HCT116 (cell line): ENCODE measurements at regions not wholly inside any gene's neighbourhood (a gene's known extent, or its start where the extent isn't known, plus 50 kb on each side); places are given as distances from the start of the nearest gene placed in this dataset.

Source experiments
- ATAC-seq: fragments of 200-7000 bp; cut with Tn5 transposase; 2 replicates; pipeline ENCODE4 v1.9.1; 2020; ENCODE audit warnings: mild to moderate bottlenecking, moderate library complexity
- BruUV-seq: library from RNA; stranded (reverse); fragments of 400-500 nt; replicated peaks from 2 replicates; lab custom pipeline; 2021; lab: Mats Ljungman, UMichigan
- CTCF ChIA-PET: fragments of 300-600 bp; sonication (Branson Sonifier 250); formaldehyde crosslinking; loops from one replicate; lab custom pipeline; 2021; ENCODE audit warnings: antibody characterized with exemption; lab: Charles Lee
- POLR2A ChIA-PET: fragments of 300-600, 350-600 bp; sonication (Branson Sonifier 250); formaldehyde crosslinking; loops from one replicate; lab custom pipeline; 2021; ENCODE audit warnings: antibody characterized with exemption; lab: Charles Lee
- RAD21 ChIA-PET, 2 experiments: fragments of 300-600 bp; sonication (Branson Sonifier 250); formaldehyde crosslinking; loops; one replicate each; lab custom pipeline; 2023; ENCODE audit warnings: low total read pairs in 2 of 2; ENCODE audit not compliant: uncharacterized antibody in 2 of 2, unreplicated experiment in 2 of 2, low non-redundant PET in 1 of 2; lab: Charles Lee
- DNase-seq: peaks from one replicate; pipeline ENCODE4 v3.0.0-alpha.2; 2010; ENCODE audit warnings: low read depth, low spot score
- H2AFZ ChIP-seq: fragments of 200-600 bp; shearing (Covaris generic), sonication (generic); 2 replicates; pipeline ENCODE4 v1.6.1; 2017; ENCODE audit warnings: low read depth, mixed run types, mixed read lengths, antibody characterized with exemption, low read length; ENCODE audit not compliant: poor library complexity, severe bottlenecking
- H3K27ac ChIP-seq: 2 replicates; pipeline ENCODE4 v1.5.1; 2012; ENCODE audit warnings: low read depth, low read length
- H3K27me3 ChIP-seq: fragments of 200-600 bp; sonication (generic); 2 replicates; pipeline ENCODE4 v1.6.1; 2016; ENCODE audit warnings: mixed run types, low read length, mixed read lengths; ENCODE audit not compliant: insufficient read depth
- H3K36me3 ChIP-seq, 2 experiments: fragments of 200-500 bp in 1 of 2; fragments of 200-600 bp in 1 of 2; sonication (Bioruptor generic) in 1 of 2; sonication (generic) in 1 of 2; 2 replicates each; pipeline versions ENCODE4 v1.5.1 to v1.6.1; 2014 to 2016; ENCODE audit warnings: low read length in 2 of 2, inconsistent platforms in 1 of 2, mixed read lengths in 1 of 2, mixed run types in 1 of 2; ENCODE audit not compliant: insufficient read depth in 2 of 2, control insufficient read depth in 1 of 2
- H3K4me1 ChIP-seq, 2 experiments: fragments of 200-600 bp in 1 of 2; sonication (generic) in 1 of 2; 2 replicates each; pipeline versions ENCODE4 v1.5.1 to v1.6.1; 2012 to 2017; ENCODE audit warnings: low read length in 2 of 2, inconsistent platforms in 1 of 2, mild to moderate bottlenecking in 1 of 2, mixed read lengths in 1 of 2, mixed run types in 1 of 2, moderate library complexity in 1 of 2; ENCODE audit not compliant: insufficient read depth in 2 of 2, control insufficient read depth in 1 of 2
- H3K4me2 ChIP-seq: fragments of 200-600 bp; sonication (generic); 2 replicates; pipeline ENCODE4 v1.6.1; 2017; ENCODE audit warnings: mixed run types, low read length, mixed read lengths
- H3K4me3 ChIP-seq, 2 experiments: fragments of 200-600 bp in 1 of 2; sonication (generic) in 1 of 2; replicated peaks in 1 of 2; 2 replicates each; pipeline ENCODE4 v1.5.1; 2011 to 2016; ENCODE audit warnings: low read length in 2 of 2, control low read depth in 1 of 2, low read depth in 1 of 2, mild to moderate bottlenecking in 1 of 2, mixed read lengths in 1 of 2, mixed run types in 1 of 2
- H3K79me2 ChIP-seq: fragments of 200-600 bp; sonication (generic); 2 replicates; pipeline ENCODE4 v1.6.1; 2017; ENCODE audit warnings: mild to moderate bottlenecking, mixed run types, low read length, moderate library complexity, mixed read lengths; ENCODE audit not compliant: insufficient read depth
- H3K9ac ChIP-seq: fragments of 200-600 bp; sonication (generic); 2 replicates; pipeline ENCODE4 v1.6.1; 2016; ENCODE audit warnings: low read length, mixed read lengths
- H3K9me2 ChIP-seq: fragments of 200-600 bp; sonication (generic), shearing (Covaris generic); 2 replicates; pipeline ENCODE4 v1.6.1; 2017; ENCODE audit warnings: mixed run types, mild to moderate bottlenecking, moderate library complexity; ENCODE audit not compliant: insufficient read depth
- H3K9me3 ChIP-seq, 2 experiments: fragments of 200-500 bp in 1 of 2; fragments of 200-600 bp in 1 of 2; sonication (Bioruptor generic) in 1 of 2; sonication (generic) in 1 of 2; 2 replicates each; pipeline ENCODE4 v1.6.1; 2014 to 2017; ENCODE audit warnings: low read length in 2 of 2, mixed read lengths in 2 of 2, inconsistent platforms in 1 of 2, low read depth in 1 of 2, mild to moderate bottlenecking in 1 of 2, mixed run types in 1 of 2, moderate library complexity in 1 of 2; ENCODE audit not compliant: control insufficient read depth in 1 of 2, insufficient read depth in 1 of 2
- H4K20me1 ChIP-seq: fragments of 200-600 bp; sonication (generic), shearing (Covaris generic); 2 replicates; pipeline ENCODE4 v1.6.1; 2017; ENCODE audit warnings: mixed run types, mild to moderate bottlenecking, moderate library complexity; ENCODE audit not compliant: insufficient read depth
- ATF3 ChIP-seq: IDR thresholded peaks from 2 replicates; pipeline ENCODE4 v1.6.1; 2012
- CBX3 ChIP-seq: IDR thresholded peaks from 2 replicates; pipeline ENCODE4 v1.6.1; 2012; ENCODE audit warnings: low read depth
- CEBPB ChIP-seq: IDR thresholded peaks from 2 replicates; pipeline ENCODE4 v1.6.1; 2012; ENCODE audit warnings: low read depth
- ELF1 ChIP-seq: IDR thresholded peaks from 2 replicates; pipeline ENCODE4 v1.6.1; 2012; ENCODE audit warnings: low read depth, borderline replicate concordance
- EZH2 ChIP-seq: fragments of 200-600 bp; sonication (generic); IDR thresholded peaks from 2 replicates; pipeline ENCODE4 v1.6.1; 2017; ENCODE audit warnings: antibody characterized with exemption, mixed run types
- FOSL1 ChIP-seq: IDR thresholded peaks from 2 replicates; pipeline ENCODE4 v1.6.1; 2012; ENCODE audit warnings: low read depth
- JUND ChIP-seq: IDR thresholded peaks from 2 replicates; pipeline ENCODE4 v1.6.1; 2012
- POLR2A ChIP-seq: IDR thresholded peaks from 2 replicates; pipeline ENCODE4 v1.7.0; 2011; ENCODE audit warnings: borderline replicate concordance; ENCODE audit not compliant: insufficient read depth, insufficient read length; ENCODE audit errors: extremely low read depth
- POLR2AphosphoS5 ChIP-seq: IDR thresholded peaks from 2 replicates; pipeline ENCODE4 v1.6.1; 2011; ENCODE audit warnings: mild to moderate bottlenecking, low read depth, low read length, moderate library complexity
- RAD21 ChIP-seq: IDR thresholded peaks from 2 replicates; pipeline ENCODE4 v1.6.1; 2012; ENCODE audit warnings: low read depth, mild to moderate bottlenecking
- SIN3A ChIP-seq: IDR thresholded peaks from 2 replicates; pipeline ENCODE4 v1.6.1; 2012; ENCODE audit warnings: low read depth
- SRF ChIP-seq: IDR thresholded peaks from 2 replicates; pipeline ENCODE4 v1.6.1; 2012; ENCODE audit warnings: low read depth
- TCF7L2 ChIP-seq: IDR thresholded peaks from 2 replicates; pipeline ENCODE4 v1.7.0; 2011; ENCODE audit warnings: borderline replicate concordance, inconsistent platforms; ENCODE audit not compliant: insufficient read depth, insufficient read length; ENCODE audit errors: extremely low read depth
- YY1 ChIP-seq: IDR thresholded peaks from 2 replicates; pipeline ENCODE4 v1.6.1; 2011; ENCODE audit warnings: low read length, low read depth, moderate library complexity, mild to moderate bottlenecking; ENCODE audit not compliant: insufficient replicate concordance; ENCODE audit errors: extremely low read depth
- ZFX ChIP-seq: fragments of 450-650 bp; IDR thresholded peaks from 2 replicates; pipeline ENCODE4 v1.6.1; 2017
- ZNF274 ChIP-seq: fragments of 200-500 bp; sonication (Bioruptor generic); IDR thresholded peaks from 2 replicates; pipeline ENCODE4 v1.6.1; 2014; ENCODE audit warnings: mild to moderate bottlenecking, low read depth, low read length, inconsistent platforms
- intact Hi-C: fragments of 100-400 bp; cut with micrococcal nuclease; formaldehyde crosslinking; loops from 2 replicates; pipeline ENCODE4 v1.10.0; 2022
- TF ChIP-seq, protein P1 (sequence below), 3 experiments: fragments of 200-600 bp in 1 of 3; sonication (generic) in 1 of 3; IDR thresholded peaks in 2 of 3; conservative IDR thresholded peaks in 1 of 3; 2 replicates each; pipeline ENCODE4 v1.5.1; 2012 to 2017; ENCODE audit warnings: low read depth in 2 of 3, low read length in 2 of 3, antibody characterized with exemption in 1 of 3, borderline replicate concordance in 1 of 3, control low read depth in 1 of 3, mild to moderate bottlenecking in 1 of 3, mixed read lengths in 1 of 3, mixed run types in 1 of 3, moderate library complexity in 1 of 3; ENCODE audit not compliant: insufficient read depth in 1 of 3
- TF ChIP-seq, protein P2 (sequence below): IDR thresholded peaks from 2 replicates; pipeline ENCODE4 v1.6.1; 2011; ENCODE audit warnings: mild to moderate bottlenecking, low read length, moderate library complexity; ENCODE audit not compliant: insufficient replicate concordance; ENCODE audit errors: extremely low read depth
- TF ChIP-seq, protein P3 (sequence below): IDR thresholded peaks from 2 replicates; pipeline ENCODE4 v1.6.1; 2012

DNA sequence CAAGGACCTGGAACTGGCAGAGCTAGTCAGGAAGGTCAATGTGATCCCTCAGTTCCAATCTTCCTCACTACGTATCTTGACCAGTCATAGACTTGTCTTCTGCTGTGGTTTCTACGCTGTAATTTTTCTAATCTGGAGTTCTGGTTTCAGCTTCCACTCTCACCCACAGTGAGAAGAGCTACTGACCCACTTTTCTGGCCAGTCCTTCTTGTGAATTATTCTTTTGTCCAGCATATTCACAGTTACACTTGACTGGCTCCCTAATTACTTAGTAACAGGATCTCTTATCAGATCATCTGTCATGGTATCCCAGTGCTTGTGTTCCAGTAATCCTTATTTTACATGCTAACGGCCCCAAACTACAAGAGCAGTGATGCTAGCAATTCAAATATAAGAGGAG lies 72.4 kb upstream of the MME start:
- DNase-seq (no peak), ATAC-seq (no peak)
- Histone ChIP-seq H2AFZ (no peak overlapping the region), H4K20me1 (no peaks in the 10 kb centered on the region), H3K79me2 (no peaks in the 10 kb centered on the region), H3K9ac (no peak overlapping the region), H3K4me3 (no peak overlapping the region), H3K27me3 (no peaks in the 10 kb centered on the region), H3K4me1 (no peaks in the 10 kb centered on the region), H3K27ac (no peak overlapping the region), H3K9me3 (no peaks in the 10 kb centered on the region), H3K4me2 (no peak overlapping the region), H3K36me3 (no peaks in the 10 kb centered on the region), H3K9me2 (no peaks in the 10 kb centered on the region)
- BruUV-seq = no TSS peak
- intact Hi-C loops = no loop called here
- ChIA-PET RAD21 (interaction anchor here in 1 of 2 experiments (0.7 kb wide), 1 partner anchor 225 kb away, joined by 4 read pairs; no protein-coding TSS in a partner anchor), POLR2A (no interaction called here), CTCF (no interaction called here)
- TF ChIP-seq FOSL1 (no peak), SIN3A (no peak), ZNF274 (no peak), EZH2 (no peak), ELF1 (no peak), JUND (no peak), POLR2AphosphoS5 (no peak), SRF (no peak), YY1 (no peak), RAD21 (no peak), CEBPB (no peak), ATF3 (no peak), CBX3 (no peak), ZFX (no peak), TCF7L2 (no peak), POLR2A (no peak)
- TF ChIP-seq, protein P1, sequence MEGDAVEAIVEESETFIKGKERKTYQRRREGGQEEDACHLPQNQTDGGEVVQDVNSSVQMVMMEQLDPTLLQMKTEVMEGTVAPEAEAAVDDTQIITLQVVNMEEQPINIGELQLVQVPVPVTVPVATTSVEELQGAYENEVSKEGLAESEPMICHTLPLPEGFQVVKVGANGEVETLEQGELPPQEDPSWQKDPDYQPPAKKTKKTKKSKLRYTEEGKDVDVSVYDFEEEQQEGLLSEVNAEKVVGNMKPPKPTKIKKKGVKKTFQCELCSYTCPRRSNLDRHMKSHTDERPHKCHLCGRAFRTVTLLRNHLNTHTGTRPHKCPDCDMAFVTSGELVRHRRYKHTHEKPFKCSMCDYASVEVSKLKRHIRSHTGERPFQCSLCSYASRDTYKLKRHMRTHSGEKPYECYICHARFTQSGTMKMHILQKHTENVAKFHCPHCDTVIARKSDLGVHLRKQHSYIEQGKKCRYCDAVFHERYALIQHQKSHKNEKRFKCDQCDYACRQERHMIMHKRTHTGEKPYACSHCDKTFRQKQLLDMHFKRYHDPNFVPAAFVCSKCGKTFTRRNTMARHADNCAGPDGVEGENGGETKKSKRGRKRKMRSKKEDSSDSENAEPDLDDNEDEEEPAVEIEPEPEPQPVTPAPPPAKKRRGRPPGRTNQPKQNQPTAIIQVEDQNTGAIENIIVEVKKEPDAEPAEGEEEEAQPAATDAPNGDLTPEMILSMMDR (IDR thresholded peaks at IDR 0.05 in 2 of 3, conservative IDR thresholded peaks at IDR 0.05 in 1 of 3; ENCODE audit: borderline replicate concordance in 1 of 3, insufficient read depth in 1 of 3, low read depth in 2 of 3, low read length in 2 of 3) = no peak
- TF ChIP-seq, protein P2, sequence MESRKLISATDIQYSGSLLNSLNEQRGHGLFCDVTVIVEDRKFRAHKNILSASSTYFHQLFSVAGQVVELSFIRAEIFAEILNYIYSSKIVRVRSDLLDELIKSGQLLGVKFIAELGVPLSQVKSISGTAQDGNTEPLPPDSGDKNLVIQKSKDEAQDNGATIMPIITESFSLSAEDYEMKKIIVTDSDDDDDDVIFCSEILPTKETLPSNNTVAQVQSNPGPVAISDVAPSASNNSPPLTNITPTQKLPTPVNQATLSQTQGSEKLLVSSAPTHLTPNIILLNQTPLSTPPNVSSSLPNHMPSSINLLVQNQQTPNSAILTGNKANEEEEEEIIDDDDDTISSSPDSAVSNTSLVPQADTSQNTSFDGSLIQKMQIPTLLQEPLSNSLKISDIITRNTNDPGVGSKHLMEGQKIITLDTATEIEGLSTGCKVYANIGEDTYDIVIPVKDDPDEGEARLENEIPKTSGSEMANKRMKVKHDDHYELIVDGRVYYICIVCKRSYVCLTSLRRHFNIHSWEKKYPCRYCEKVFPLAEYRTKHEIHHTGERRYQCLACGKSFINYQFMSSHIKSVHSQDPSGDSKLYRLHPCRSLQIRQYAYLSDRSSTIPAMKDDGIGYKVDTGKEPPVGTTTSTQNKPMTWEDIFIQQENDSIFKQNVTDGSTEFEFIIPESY = no peak
- TF ChIP-seq, protein P3, sequence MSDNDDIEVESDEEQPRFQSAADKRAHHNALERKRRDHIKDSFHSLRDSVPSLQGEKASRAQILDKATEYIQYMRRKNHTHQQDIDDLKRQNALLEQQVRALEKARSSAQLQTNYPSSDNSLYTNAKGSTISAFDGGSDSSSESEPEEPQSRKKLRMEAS = no peak
